ENCODE measurements at regions not wholly inside any gene's neighbourhood (a gene's known extent, or its start where the extent isn't known, plus 50 kb on each side); places are given as distances from the start of the nearest gene placed in this dataset.
A peak's percentile ranks its signal among the peaks of the same experiment; 100 is the strongest.

DNA sequence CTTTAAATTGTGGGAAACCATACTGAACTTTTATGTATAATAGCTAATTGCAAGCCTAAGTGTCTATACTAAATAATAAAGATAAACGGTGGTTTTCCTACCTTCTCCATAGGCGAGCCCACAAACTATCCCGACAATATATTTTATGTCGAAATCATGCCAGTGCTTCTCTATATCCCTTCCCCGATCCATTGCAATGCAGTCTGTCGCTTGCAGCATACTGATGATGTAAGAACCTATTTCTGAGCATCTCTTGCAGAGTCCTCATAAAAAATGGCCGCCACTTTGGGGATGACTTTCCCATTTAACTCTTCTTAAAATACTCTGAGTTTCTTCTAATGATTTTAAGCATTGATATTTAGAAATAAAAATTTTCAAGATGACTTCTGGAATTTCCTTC lies 58.1 kb upstream of the TLR3 start:
- intact Hi-C loops (cut with DNase I): loop anchor here (5.0 to 10.0 kb wide), 2 partner anchors 144 to 166 kb away; no protein-coding TSS in a partner anchor

DNA sequence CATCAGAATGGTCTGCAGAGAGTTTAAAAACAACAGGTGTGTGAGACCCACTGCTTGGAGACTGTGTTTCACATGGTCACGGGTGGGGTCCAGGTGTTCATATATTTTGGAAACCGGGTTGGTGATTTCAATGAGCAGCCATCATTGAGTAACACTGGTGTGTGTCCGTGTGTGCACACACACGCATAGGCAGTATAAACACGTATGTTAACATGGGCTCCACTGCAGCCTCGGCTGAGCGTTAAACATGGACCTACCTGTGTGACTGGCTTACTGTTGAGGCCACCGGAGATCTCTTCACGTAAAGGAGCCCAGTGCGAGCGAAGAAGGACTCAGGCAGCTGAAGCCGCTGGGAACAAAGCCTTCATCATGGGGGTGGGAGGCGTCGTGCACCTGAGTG lies 56.9 kb upstream of the TLR3 start:
- no peak for DNase-seq
- no peak for ATAC-seq
- intact Hi-C loops (cut with DNase I): loop anchor here (5.0 to 10.0 kb wide), 2 partner anchors 145 to 167 kb away; no protein-coding TSS in a partner anchor

More for the DNA sequence above, 58.1 kb upstream of the TLR3 start:
- no peak for ATAC-seq
- DNase-seq: no peak

DNA sequence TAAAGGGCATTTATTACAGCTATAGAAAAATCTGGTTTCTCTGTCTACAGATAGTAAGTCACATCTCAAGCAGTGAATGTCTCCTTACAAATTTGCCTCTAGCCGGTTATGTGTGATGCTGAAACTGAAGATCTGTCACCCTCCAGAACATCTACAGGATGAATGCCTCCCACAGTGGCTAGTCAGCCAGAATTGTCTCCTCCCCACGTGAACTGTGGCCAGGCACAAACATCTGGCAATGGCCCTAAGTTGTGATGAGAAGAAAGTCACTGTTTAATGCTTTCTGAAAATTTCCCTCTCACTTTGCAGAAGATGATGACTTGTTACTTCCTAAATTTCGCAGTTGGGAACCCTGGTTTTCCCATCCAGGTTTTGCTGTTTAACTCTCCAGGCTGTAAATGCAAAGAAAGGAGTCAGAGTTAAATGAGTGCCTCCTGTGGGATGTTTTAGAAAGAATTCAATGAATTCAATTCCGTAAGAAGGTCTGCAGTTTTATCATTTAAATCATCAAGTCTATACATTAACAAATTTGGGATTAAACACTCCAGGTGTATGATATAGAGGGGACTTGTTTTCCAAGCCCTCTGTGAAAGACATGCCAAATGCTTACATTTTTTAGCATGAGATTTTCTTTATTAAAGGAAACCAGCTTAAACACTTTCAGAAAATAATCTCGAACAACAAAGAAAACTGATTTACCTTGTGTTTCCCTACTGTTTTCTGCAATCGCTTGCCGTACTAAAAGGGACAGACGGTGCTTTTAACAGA lies 55.4 kb upstream of the TLR3 start:
- intact Hi-C loops (cut with DNase I): loop anchor here (5.0 to 10.0 kb wide), 2 partner anchors 146 to 169 kb away; no protein-coding TSS in a partner anchor
- no peak for ATAC-seq
- no peak for DNase-seq

DNA sequence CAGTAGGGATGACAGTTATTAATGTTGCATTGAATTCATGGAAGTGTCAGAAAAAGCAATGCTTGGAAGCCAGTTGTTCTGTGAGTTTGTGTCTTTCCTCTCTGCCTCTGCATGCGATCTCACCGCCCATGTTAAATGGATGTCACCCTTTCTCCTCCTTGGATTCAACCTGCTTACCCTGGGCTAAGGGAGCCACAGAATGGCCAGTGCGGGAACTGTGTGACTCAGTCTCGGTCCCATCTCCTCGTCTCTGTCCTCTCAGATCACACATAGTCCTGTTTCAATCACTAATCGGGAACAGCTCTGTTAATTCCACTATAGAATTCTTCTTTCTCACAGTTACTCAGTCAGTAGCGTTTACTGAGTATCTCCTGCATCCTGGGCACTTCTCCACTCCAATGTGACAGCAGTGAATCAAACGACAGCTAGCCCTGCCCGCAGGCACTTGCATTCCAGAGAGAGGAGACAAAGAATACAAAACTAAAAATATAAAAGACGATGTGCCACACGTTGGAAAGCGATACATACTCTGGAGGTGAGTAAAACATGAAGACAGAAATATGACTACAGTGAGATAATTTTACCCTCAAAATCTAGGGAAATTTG lies 53.6 kb upstream of the TLR3 start:
- DNase-seq: peak; percentile 39
- ATAC-seq: peak; percentile 69 to 86
- intact Hi-C loops (cut with DNase I): loop anchor here (5.0 to 10.0 kb wide), 3 partner anchors 168 to 218 kb away; no protein-coding TSS in a partner anchor

DNA sequence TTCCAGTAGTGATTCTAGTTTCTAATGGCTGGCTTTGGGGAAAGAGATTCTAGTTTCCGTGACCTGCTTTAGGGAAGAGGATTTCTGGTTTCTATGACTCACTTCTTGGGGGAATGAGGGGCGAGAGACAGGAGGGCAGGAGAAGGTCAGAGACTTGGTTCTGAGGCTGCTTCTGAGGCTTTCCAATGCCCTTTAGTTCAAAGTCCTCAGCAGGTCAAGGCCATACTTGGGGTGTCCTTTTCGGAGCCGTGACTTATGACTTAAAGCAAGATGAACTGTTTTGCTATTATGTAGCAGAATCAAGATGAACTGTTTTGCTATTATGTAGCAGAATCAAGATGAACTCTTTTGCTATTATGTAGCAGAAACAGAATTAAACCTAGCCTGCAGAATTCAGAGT lies 52.2 kb upstream of the TLR3 start:
- intact Hi-C loops (cut with DNase I): loop anchor here (5.0 to 10.0 kb wide), 3 partner anchors 169 to 219 kb away; no protein-coding TSS in a partner anchor
- ATAC-seq (no peak), DNase-seq (no peak)

DNA sequence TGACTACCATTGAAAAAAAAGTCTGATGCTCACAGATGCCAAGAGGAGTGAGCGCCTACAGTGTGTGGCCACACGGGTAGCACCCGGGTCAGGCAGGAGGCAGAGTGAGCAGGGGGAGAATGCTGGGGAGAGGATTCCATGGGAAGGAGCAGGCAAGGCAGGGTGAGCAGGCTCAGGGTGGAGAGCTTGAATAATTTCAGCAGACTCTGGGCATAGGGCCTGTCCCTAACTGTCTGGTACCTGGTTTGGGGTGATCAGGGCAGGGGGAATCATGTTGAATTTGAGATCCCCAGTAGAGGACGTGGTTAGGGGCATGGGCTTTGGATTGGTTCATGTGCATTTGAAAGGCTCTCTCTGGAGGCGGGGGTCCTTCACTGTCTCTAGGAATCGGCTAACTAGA lies 51.2 kb upstream of the TLR3 start:
- intact Hi-C loops (cut with DNase I): loop anchor here (5.0 to 10.0 kb wide), 3 partner anchors 170 to 220 kb away; no protein-coding TSS in a partner anchor
- ATAC-seq (no peak), DNase-seq (no peak)

DNA sequence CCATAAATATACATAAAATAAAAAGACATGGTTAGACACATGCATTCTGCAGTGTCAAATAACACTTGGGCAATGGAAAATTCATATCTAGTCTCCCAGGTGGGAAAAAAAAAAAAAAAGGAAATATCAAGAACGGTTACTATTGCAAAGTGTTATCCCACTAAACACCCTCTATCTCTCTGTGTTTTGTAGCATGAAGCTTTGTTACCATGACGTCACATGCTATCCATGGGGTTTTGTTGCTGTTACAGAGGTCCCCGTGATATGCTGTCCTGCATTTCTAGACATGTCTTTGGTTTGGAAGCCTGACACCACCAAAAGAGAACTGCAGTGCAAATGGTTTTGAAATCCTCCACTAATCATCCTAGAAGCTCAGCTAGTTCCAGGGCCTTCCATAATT lies 50.7 kb upstream of the TLR3 start:
- ATAC-seq (no peak), DNase-seq (no peak)
- intact Hi-C loops (cut with DNase I): loop anchor here (5.0 to 10.0 kb wide), 3 partner anchors 171 to 221 kb away; no protein-coding TSS in a partner anchor

DNA sequence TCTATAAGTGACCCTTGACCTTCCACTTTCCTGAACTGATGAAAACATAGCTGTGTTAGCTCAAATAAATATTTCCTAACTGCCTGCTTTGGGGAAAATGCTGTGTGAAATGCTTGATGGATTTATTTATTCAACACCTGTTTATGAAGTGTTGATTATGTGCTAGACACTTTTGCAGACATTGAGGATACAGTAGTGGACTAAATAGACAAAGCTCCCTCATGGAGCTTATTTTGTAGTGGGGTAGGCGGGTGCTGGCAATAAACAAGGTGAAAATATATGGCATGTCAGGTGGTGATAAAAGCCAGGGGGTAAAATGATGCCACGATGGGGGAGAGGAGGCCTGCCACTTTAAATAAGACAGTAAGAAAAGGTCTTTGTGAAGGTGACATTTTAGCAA lies 50.2 kb upstream of the TLR3 start:
- intact Hi-C loops (cut with DNase I): loop anchor here (5.0 to 10.0 kb wide), 3 partner anchors 171 to 221 kb away; no protein-coding TSS in a partner anchor
- DNase-seq: no peak
- ATAC-seq: no peak
